GM18909 (cell line): ENCODE measurements at regions not wholly inside any gene's neighbourhood (a gene's known extent, or its start where the extent isn't known, plus 50 kb on each side); places are given as distances from the start of the nearest gene placed in this dataset.
"Not testable (repeated sequence)": the region's sequence is repeated elsewhere in the genome, so short reads cannot be mapped to it uniquely, and the experiment has no call there.

Experiments
- ATAC-seq: cut with Tn5 transposase; IDR thresholded peaks from one replicate; pipeline ENCODE4 v1.9.1; 2021; ENCODE audit warnings: mild to moderate bottlenecking; ENCODE audit not compliant: unreplicated experiment, poor library complexity

DNA sequence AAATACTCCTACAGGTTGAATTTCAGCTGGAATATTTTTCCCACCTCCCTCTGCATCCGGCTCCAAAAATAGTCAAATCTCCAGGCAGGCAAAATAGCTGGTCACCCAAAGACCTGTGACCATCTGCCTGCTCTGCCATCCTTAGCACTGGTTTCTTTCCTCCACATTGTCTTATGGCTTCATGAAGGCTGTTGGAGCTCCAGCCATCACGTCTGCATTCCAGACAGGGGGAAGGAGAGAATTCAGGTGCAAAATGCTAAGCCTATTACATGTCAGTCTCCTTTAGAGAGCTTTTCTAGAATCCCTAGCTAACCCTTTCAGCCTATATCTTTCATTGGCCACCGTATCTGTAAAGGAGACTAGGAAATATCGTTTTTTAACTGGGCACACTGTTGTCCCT is 367.7 kb downstream of the BCL2L11 start:
- not testable (repeated sequence) for ATAC-seq

- ATAC-seq: not testable (repeated sequence)
Measured at GRCh38 chr2:111489460-111489859, 368.7 kb downstream of the BCL2L11 start.

DNA sequence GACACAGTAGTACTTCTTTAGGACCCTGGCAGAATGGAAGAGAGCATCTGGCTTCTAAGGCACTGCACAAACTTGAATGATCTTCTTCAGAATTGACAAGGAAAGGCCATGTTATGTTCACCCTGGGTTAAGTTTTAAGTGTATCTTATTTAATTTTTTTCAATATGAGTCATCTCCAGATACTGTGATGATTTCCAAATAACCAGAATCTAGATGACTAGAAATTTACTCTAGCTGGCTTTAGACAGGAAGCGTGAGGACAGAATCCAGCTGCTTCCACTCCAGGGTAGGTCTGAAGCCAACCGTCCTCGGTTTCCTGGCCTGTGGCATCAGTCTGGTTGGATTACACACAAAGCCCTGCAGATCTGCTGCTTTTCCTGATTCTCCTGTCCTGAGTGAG is 370.5 kb downstream of the BCL2L11 start:
- not testable (repeated sequence) for ATAC-seq

DNA sequence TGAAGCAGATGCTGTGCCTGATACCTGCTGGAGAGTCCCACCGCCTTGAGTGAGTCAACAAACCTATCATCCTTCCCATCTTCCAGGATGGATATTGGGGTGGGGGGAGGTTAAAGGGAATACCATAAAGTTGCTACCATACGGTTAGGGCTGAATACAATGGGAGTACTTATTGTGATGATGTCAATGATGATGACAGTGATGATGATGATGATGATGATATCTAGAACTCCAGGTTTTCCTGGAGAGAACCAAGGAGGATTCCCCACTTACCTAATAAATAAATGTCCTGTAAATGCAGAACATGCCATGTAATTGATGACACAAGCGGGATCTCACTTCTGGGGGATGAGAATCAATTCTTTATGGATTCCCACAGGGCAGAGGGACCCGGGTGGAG is 370.9 kb downstream of the BCL2L11 start:
- not testable (repeated sequence) for ATAC-seq

GRCh38 chr2:111492995-111493719 is 372.4 kb downstream of the BCL2L11 start:
- not testable (repeated sequence) for ATAC-seq

DNA sequence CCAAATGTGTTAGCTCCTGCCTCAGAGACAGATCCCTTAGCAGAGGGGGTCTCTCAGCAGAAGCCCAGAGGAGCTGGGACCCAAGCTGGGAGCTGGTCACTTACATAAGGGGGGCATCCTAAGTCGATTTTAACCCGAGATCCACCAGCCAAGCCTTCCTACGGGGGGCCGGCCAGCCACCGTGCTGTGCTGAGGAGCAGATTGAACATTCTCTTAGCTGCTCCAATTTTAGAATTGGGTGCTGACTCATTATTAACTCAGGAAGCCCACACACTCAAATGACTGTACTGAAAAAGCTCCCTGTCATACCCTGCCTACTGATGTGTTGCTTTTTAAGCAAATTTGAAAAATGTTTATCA is 373.0 kb downstream of the BCL2L11 start:
- ATAC-seq: peak; percentile 84

DNA sequence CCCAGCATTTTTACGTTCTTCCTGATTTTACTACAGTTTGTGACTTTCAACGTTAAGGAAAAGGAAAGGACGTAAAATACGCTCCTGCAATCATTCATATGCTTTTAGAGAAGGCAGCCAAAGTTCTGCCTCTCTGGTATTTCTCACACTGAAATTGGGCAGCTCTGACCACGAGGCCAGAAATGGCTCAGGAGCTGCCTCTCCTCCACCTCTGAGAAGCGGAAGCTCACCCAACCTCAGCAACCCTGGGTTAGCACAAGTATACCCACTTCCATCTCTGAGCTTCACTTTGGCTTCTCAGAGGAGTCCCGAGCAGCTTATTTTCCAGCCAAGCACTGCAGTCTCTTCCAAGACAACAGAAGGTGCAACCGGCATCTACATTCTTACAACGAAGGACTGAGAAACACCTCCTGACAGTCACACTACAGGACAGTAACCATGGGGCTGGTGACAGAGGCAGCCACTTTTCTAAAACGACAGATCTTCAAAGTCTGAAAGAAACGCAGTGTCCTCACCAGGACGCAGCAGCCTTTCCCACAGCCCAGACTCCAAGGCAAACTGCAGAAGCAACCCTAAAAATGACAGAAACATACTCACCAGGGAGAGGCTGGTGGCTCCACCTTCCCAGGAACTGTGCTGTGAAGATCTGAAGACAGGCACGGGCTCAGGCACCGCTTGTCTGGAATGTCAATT is 373.7 kb downstream of the BCL2L11 start:
- ATAC-seq: peak; percentile 47

- ATAC-seq: peak; percentile 61
Measured at GRCh38 chr2:111494981-111495315, 374.2 kb downstream of the BCL2L11 start.

- ATAC-seq: not testable (repeated sequence)
Measured at GRCh38 chr2:111495636-111496035, 374.9 kb downstream of the BCL2L11 start.

DNA sequence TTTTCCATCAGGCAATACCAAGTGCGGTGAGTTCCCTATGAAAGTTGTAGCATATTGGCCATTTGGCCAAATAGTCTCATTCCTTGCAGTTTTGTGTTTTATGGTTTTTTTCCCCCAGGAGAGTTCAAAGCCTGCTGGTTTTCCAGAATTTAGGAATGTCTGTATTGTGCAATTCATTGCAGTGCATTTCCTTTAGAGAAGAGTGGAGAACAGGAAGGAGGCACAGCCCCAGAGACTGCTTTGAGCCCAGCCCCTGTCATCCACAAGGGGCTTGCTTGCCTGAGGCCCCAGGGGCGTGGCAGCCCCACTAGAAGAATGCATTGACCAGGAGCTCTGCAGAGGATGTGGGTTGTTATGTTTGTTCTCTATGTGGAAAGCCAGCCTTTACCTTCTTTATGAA is 375.5 kb downstream of the BCL2L11 start:
- not testable (repeated sequence) for ATAC-seq

- not testable (repeated sequence) for ATAC-seq
Measured at GRCh38 chr2:111496860-111497259, 376.1 kb downstream of the BCL2L11 start.

DNA sequence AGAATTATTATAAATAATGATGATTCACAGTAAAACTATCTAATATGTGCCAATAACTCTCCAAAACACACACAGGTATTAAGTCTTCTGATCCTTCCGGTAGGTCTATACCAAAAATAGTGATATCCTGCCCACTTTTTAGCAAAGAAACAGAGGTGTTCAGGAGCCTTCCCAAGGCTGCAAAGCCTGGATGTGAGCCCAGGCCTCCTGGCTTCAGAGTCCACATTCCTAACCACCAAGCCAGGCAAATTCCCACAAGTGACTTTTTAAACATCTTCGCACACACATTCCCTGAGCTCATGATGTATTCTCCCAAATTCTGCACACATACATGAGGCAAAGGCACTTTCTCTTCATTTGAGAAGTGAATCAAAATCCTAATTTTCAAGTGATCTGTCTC is 376.6 kb downstream of the BCL2L11 start:
- ATAC-seq: not testable (repeated sequence)

GRCh38 chr2:111500536-111501062 is 379.9 kb downstream of the BCL2L11 start:
- ATAC-seq: not testable (repeated sequence)

GRCh38 chr2:111503844-111504570 is 380.0 kb downstream of the ANAPC1 start:
- ATAC-seq: not testable (repeated sequence)

GRCh38 chr2:111504571-111504942 is 379.4 kb downstream of the ANAPC1 start:
- not testable (repeated sequence) for ATAC-seq

DNA sequence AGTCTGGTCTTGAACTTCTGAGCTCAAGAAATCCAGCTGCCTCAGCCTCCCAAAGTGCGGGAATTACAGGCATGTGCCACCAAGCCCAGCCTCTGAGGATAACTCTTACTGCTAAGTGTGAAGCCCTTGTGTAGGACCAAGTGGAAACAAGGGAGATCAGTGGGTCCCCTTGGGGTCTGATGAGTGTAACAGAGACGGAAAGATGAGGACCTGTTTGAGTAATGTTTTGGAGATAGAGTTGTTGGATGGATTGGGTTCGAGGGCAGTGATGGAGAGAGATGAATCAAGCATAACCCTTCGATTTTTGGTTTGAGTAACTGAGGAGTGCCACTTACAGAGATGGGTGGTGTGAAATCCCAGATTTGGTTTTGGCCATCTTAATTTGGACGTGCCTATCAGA is 378.7 kb downstream of the ANAPC1 start:
- not testable (repeated sequence) for ATAC-seq

- ATAC-seq: peak; percentile 96
Measured at GRCh38 chr2:111506936-111507335, 377.1 kb downstream of the ANAPC1 start.

GRCh38 chr2:111509225-111509869 is 374.6 kb downstream of the ANAPC1 start:
- not testable (repeated sequence) for ATAC-seq

- not testable (repeated sequence) for ATAC-seq
Measured at GRCh38 chr2:111510384-111510783, 373.6 kb downstream of the ANAPC1 start.

DNA sequence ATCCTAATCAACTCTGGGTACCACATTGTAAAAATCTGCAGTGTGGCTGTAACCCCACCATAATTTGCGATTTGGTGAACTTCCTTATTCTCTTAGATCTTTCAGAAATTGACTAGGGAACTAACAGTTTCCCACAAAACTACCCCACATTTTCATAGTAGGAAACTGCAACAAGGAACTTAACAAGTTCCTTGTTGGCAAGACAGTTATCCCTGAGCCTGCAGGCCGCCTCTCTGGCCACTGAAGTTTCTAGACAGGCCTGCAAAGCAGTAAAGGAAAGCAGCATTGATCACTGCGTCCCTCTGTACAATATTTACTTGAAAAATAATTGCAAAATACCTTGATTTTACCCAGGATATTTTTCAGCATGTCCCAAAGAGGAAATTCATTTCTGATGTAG is 372.9 kb downstream of the ANAPC1 start:
- not testable (repeated sequence) for ATAC-seq
